ENCODE measurements at regions not wholly inside any gene's neighbourhood (a gene's known extent, or its start where the extent isn't known, plus 50 kb on each side); places are given as distances from the start of the nearest gene placed in this dataset.

GRCh38 chr11:64477675-64478074 is 78.1 kb upstream of the SLC22A11 start:
- no peaks in the 10 kb centered on the region for H3K27me3 ChIP-seq (ENCODE audit: control insufficient read depth, insufficient read depth, low read length, poor library complexity, severe bottlenecking)

GRCh38 chr11:64482588-64482987 is 73.2 kb upstream of the SLC22A11 start:
- Histone ChIP-seq H3K4me3 (ENCODE audit: insufficient read depth, low read depth, low read length) (no peak overlapping the region), H3K4me1 (ENCODE audit: control insufficient read depth, insufficient read depth, low read length) (no peaks in the 10 kb centered on the region), H3K27me3 (ENCODE audit: control insufficient read depth, insufficient read depth, low read length, poor library complexity, severe bottlenecking) (no peaks in the 10 kb centered on the region), H3K36me3 (ENCODE audit: control insufficient read depth, insufficient read depth, low read length) (no peaks in the 10 kb centered on the region), H3K27ac (ENCODE audit: insufficient read depth, low read depth, low read length, poor library complexity, severe bottlenecking) (no peak overlapping the region), H3K9me3 (ENCODE audit: control insufficient read depth, low read length) (no peaks in the 10 kb centered on the region)
- WGBS, 2 experiments: 89 to 92% methylated on average over 4 of the region's 4 CpGs

More at GRCh38 chr11:64477675-64478074, 78.1 kb upstream of the SLC22A11 start:
- Histone ChIP-seq H3K27ac (ENCODE audit: insufficient read depth, low read depth, low read length, poor library complexity, severe bottlenecking) (no peak overlapping the region), H3K4me1 (ENCODE audit: control insufficient read depth, insufficient read depth, low read length) (no peaks in the 10 kb centered on the region), H3K4me3 (ENCODE audit: insufficient read depth, low read depth, low read length) (no peak overlapping the region), H3K9me3 (ENCODE audit: control insufficient read depth, low read length) (no peaks in the 10 kb centered on the region), H3K36me3 (ENCODE audit: control insufficient read depth, insufficient read depth, low read length) (no peaks in the 10 kb centered on the region)
- WGBS, 2 experiments: 79 to 80% methylated on average over 11 of the region's 11 CpGs

GRCh38 chr11:64484191-64485022 is 71.3 kb upstream of the SLC22A11 start:
- Histone ChIP-seq H3K4me3 (ENCODE audit: insufficient read depth, low read depth, low read length) (no peak overlapping the region), H3K4me1 (ENCODE audit: control insufficient read depth, insufficient read depth, low read length) (no peaks in the 10 kb centered on the region), H3K27ac (ENCODE audit: insufficient read depth, low read depth, low read length, poor library complexity, severe bottlenecking) (no peak overlapping the region), H3K36me3 (ENCODE audit: control insufficient read depth, insufficient read depth, low read length) (no peaks in the 10 kb centered on the region), H3K9me3 (ENCODE audit: control insufficient read depth, low read length) (no peaks in the 10 kb centered on the region), H3K27me3 (ENCODE audit: control insufficient read depth, insufficient read depth, low read length, poor library complexity, severe bottlenecking) (peaks cover under 1% of the 10 kb centered on the region)
- WGBS, 2 experiments: 84 to 89% methylated on average over 7 of the region's 7 CpGs

- H3K36me3 ChIP-seq (ENCODE audit: control insufficient read depth, insufficient read depth, low read length): no peaks in the 10 kb centered on the region
- H3K4me1 ChIP-seq (ENCODE audit: control insufficient read depth, insufficient read depth, low read length): no peaks in the 10 kb centered on the region
- WGBS, 2 experiments: 83% methylated on average over 12 of the region's 12 CpGs
- H3K9me3 ChIP-seq (ENCODE audit: control insufficient read depth, low read length): no peaks in the 10 kb centered on the region
- no peak overlapping the region for H3K4me3 ChIP-seq (ENCODE audit: insufficient read depth, low read depth, low read length)
- H3K27ac ChIP-seq (ENCODE audit: insufficient read depth, low read depth, low read length, poor library complexity, severe bottlenecking): no peak overlapping the region
- peaks cover 5% of the 10 kb centered on the region for H3K27me3 ChIP-seq (ENCODE audit: control insufficient read depth, insufficient read depth, low read length, poor library complexity, severe bottlenecking)
Observed at GRCh38 chr11:64485074-64485473, 70.7 kb upstream of the SLC22A11 start.

GRCh38 chr11:64489831-64490441 is 65.8 kb upstream of the SLC22A11 start:
- peaks cover 13% of the 10 kb centered on the region for H3K27me3 ChIP-seq (ENCODE audit: control insufficient read depth, insufficient read depth, low read length, poor library complexity, severe bottlenecking)
- no peaks in the 10 kb centered on the region for H3K36me3 ChIP-seq (ENCODE audit: control insufficient read depth, insufficient read depth, low read length)
- no peak overlapping the region for H3K27ac ChIP-seq (ENCODE audit: insufficient read depth, low read depth, low read length, poor library complexity, severe bottlenecking)
- no peaks in the 10 kb centered on the region for H3K4me1 ChIP-seq (ENCODE audit: control insufficient read depth, insufficient read depth, low read length)
- WGBS, 2 experiments: 23 to 26% methylated on average over 26 of the region's 26 CpGs
- H3K4me3 ChIP-seq (ENCODE audit: insufficient read depth, low read depth, low read length): no peak overlapping the region
- H3K9me3 ChIP-seq (ENCODE audit: control insufficient read depth, low read length): no peaks in the 10 kb centered on the region

- H3K27me3 ChIP-seq (ENCODE audit: control insufficient read depth, insufficient read depth, low read length, poor library complexity, severe bottlenecking): peaks cover 13% of the 10 kb centered on the region
- no peak overlapping the region for H3K27ac ChIP-seq (ENCODE audit: insufficient read depth, low read depth, low read length, poor library complexity, severe bottlenecking)
- no peaks in the 10 kb centered on the region for H3K36me3 ChIP-seq (ENCODE audit: control insufficient read depth, insufficient read depth, low read length)
- WGBS, 2 experiments: 90% methylated on average over 20 to 22 of the region's 22 CpGs
- no peaks in the 10 kb centered on the region for H3K4me1 ChIP-seq (ENCODE audit: control insufficient read depth, insufficient read depth, low read length)
- H3K9me3 ChIP-seq (ENCODE audit: control insufficient read depth, low read length): no peaks in the 10 kb centered on the region
- H3K4me3 ChIP-seq (ENCODE audit: insufficient read depth, low read depth, low read length): no peak overlapping the region
Observed at GRCh38 chr11:64490562-64491216, 65.1 kb upstream of the SLC22A11 start.

GRCh38 chr11:64492561-64492960 is 63.2 kb upstream of the SLC22A11 start:
- H3K27me3 ChIP-seq (ENCODE audit: control insufficient read depth, insufficient read depth, low read length, poor library complexity, severe bottlenecking): peaks cover 13% of the 10 kb centered on the region
- H3K36me3 ChIP-seq (ENCODE audit: control insufficient read depth, insufficient read depth, low read length): no peaks in the 10 kb centered on the region
- 60 to 89% methylated on average over 1 of the region's 1 CpG for WGBS, 2 experiments
- H3K9me3 ChIP-seq (ENCODE audit: control insufficient read depth, low read length): no peaks in the 10 kb centered on the region
- H3K27ac ChIP-seq (ENCODE audit: insufficient read depth, low read depth, low read length, poor library complexity, severe bottlenecking): no peak overlapping the region
- H3K4me3 ChIP-seq (ENCODE audit: insufficient read depth, low read depth, low read length): no peak overlapping the region
- H3K4me1 ChIP-seq (ENCODE audit: control insufficient read depth, insufficient read depth, low read length): no peaks in the 10 kb centered on the region

GRCh38 chr11:64498136-64498535 is 57.6 kb upstream of the SLC22A11 start:
- H3K27ac ChIP-seq (ENCODE audit: insufficient read depth, low read depth, low read length, poor library complexity, severe bottlenecking): no peak overlapping the region
- no peaks in the 10 kb centered on the region for H3K36me3 ChIP-seq (ENCODE audit: control insufficient read depth, insufficient read depth, low read length)
- no peaks in the 10 kb centered on the region for H3K4me1 ChIP-seq (ENCODE audit: control insufficient read depth, insufficient read depth, low read length)
- H3K9me3 ChIP-seq (ENCODE audit: control insufficient read depth, low read length): no peaks in the 10 kb centered on the region
- no peak overlapping the region for H3K4me3 ChIP-seq (ENCODE audit: insufficient read depth, low read depth, low read length)
- H3K27me3 ChIP-seq (ENCODE audit: control insufficient read depth, insufficient read depth, low read length, poor library complexity, severe bottlenecking): peaks cover 3% of the 10 kb centered on the region
- 89 to 93% methylated on average over 4 of the region's 4 CpGs for WGBS, 2 experiments

- no peak overlapping the region for H3K4me3 ChIP-seq (ENCODE audit: insufficient read depth, low read depth, low read length)
- H3K9me3 ChIP-seq (ENCODE audit: control insufficient read depth, low read length): no peaks in the 10 kb centered on the region
- H3K36me3 ChIP-seq (ENCODE audit: control insufficient read depth, insufficient read depth, low read length): no peaks in the 10 kb centered on the region
- H3K27ac ChIP-seq (ENCODE audit: insufficient read depth, low read depth, low read length, poor library complexity, severe bottlenecking): no peak overlapping the region
- no peaks in the 10 kb centered on the region for H3K4me1 ChIP-seq (ENCODE audit: control insufficient read depth, insufficient read depth, low read length)
- peaks cover 3% of the 10 kb centered on the region for H3K27me3 ChIP-seq (ENCODE audit: control insufficient read depth, insufficient read depth, low read length, poor library complexity, severe bottlenecking)
- 92 to 95% methylated on average over 15 to 16 of the region's 16 CpGs for WGBS, 2 experiments
Observed at GRCh38 chr11:64499261-64500004, 56.3 kb upstream of the SLC22A11 start.

Measured in ectodermal cell (in vitro differentiated cells).